WTC11 (cell line): ENCODE measurements at regions not wholly inside any gene's neighbourhood (a gene's known extent, or its start where the extent isn't known, plus 50 kb on each side); places are given as distances from the start of the nearest gene placed in this dataset.

ENCODE experiments used
- ATAC-seq: fragments of 200-7000 bp; cut with Tn5 transposase; 2 replicates; pipeline ENCODE4 v1.10.0; 2021; ENCODE audit warnings: mild to moderate bottlenecking, moderate library complexity
- CTCF ChIA-PET: fragments of 300-600 bp; sonication (Branson Sonifier 250); formaldehyde crosslinking; loops from one replicate; lab custom pipeline; 2021; ENCODE audit warnings: antibody characterized with exemption; lab: Charles Lee
- POLR2A ChIA-PET: fragments of 350-600 bp; sonication (Branson Sonifier 250); formaldehyde crosslinking; loops from one replicate; lab custom pipeline; 2021; ENCODE audit warnings: antibody characterized with exemption; lab: Charles Lee
- DNase-seq: peaks from one replicate; pipeline ENCODE4 v3.0.0; 2021; ENCODE audit warnings: low spot score
- H3K27ac Mint-ChIP-seq: 2 replicates; pipeline ENCODE4 v1.8.0; 2021; ENCODE audit warnings: mixed read lengths
- H3K27me3 Mint-ChIP-seq: 2 replicates; pipeline ENCODE4 v1.8.0; 2021; ENCODE audit warnings: low read depth, mild to moderate bottlenecking, moderate library complexity, mixed read lengths
- H3K36me3 Mint-ChIP-seq: 2 replicates; pipeline ENCODE4 v1.8.0; 2021; ENCODE audit warnings: mixed read lengths
- H3K4me1 Mint-ChIP-seq: 2 replicates; pipeline ENCODE4 v1.8.0; 2022; ENCODE audit warnings: mixed read lengths
- H3K4me3 Mint-ChIP-seq: 2 replicates; pipeline ENCODE4 v1.8.0; 2021; ENCODE audit warnings: mild to moderate bottlenecking, moderate library complexity, mixed read lengths
- H3K9me3 Mint-ChIP-seq: 2 replicates; pipeline ENCODE4 v1.8.0; 2021; ENCODE audit warnings: mixed read lengths
- EMX1 ChIP-seq: fragments of 250-450 bp; sonication (Bioruptor Pico); IDR thresholded peaks from 2 replicates; pipeline ENCODE4 v1.8.0; 2021; ENCODE audit warnings: mild to moderate bottlenecking
- GRHL2 ChIP-seq: fragments of 250-450 bp; sonication (Bioruptor Pico); IDR thresholded peaks from 2 replicates; pipeline ENCODE4 v1.8.0; 2022; ENCODE audit warnings: mild to moderate bottlenecking, moderate library complexity; ENCODE audit not compliant: insufficient replicate concordance, severe bottlenecking
- JAZF1 ChIP-seq: fragments of 250-450 bp; sonication (Bioruptor Pico); IDR thresholded peaks from 2 replicates; pipeline ENCODE4 v1.9.0; 2021; ENCODE audit warnings: moderate library complexity, mild to moderate bottlenecking, inconsistent platforms
- JUN ChIP-seq: sonication (generic); formaldehyde crosslinking; IDR thresholded peaks from 2 replicates; pipeline ENCODE4 v1.8.0; 2023; ENCODE audit warnings: mild to moderate bottlenecking, missing genetic modification reagents
- MXD4 ChIP-seq: fragments of 250-450 bp; sonication (Bioruptor Pico); IDR thresholded peaks from 2 replicates; pipeline ENCODE4 v1.8.0; 2021; ENCODE audit warnings: mild to moderate bottlenecking, moderate library complexity, borderline replicate concordance
- NFYB ChIP-seq: sonication (generic); formaldehyde crosslinking; conservative IDR thresholded peaks from 2 replicates; pipeline ENCODE4 v1.8.0; 2022; ENCODE audit warnings: low read depth, missing genetic modification reagents
- NR1H2 ChIP-seq: sonication (generic); formaldehyde crosslinking; IDR thresholded peaks from 2 replicates; pipeline ENCODE4 v1.9.0; 2021; ENCODE audit warnings: mild to moderate bottlenecking, moderate library complexity, missing genetic modification reagents
- TCF7 ChIP-seq: sonication (generic); formaldehyde crosslinking; IDR thresholded peaks from 2 replicates; pipeline ENCODE4 v1.8.0; 2022; ENCODE audit warnings: mild to moderate bottlenecking, low read depth, missing genetic modification reagents, moderate library complexity
- TEAD1 ChIP-seq: sonication (generic); formaldehyde crosslinking; IDR thresholded peaks from 2 replicates; pipeline ENCODE4 v1.8.0; 2022; ENCODE audit warnings: mild to moderate bottlenecking, missing genetic modification reagents
- ZNF232 ChIP-seq: sonication (generic); formaldehyde crosslinking; IDR thresholded peaks from 2 replicates; pipeline ENCODE4 v1.8.0; 2022; ENCODE audit warnings: mild to moderate bottlenecking, missing genetic modification reagents
- TF ChIP-seq, protein P1 (sequence below): fragments of 250-450 bp; sonication (Bioruptor Pico); IDR thresholded peaks from 2 replicates; pipeline ENCODE4 v1.8.0; 2021; ENCODE audit warnings: mild to moderate bottlenecking
- TF ChIP-seq, protein P2 (sequence below): fragments of 250-450 bp; sonication (Bioruptor Pico); IDR thresholded peaks from 2 replicates; pipeline ENCODE4 v2.1.2; 2022; ENCODE audit warnings: mild to moderate bottlenecking, moderate library complexity
- TF ChIP-seq, protein P3 (sequence below): sonication (generic); formaldehyde crosslinking; conservative IDR thresholded peaks from 2 replicates; pipeline ENCODE4 v1.8.1; 2022; ENCODE audit warnings: mild to moderate bottlenecking, missing genetic modification reagents
- TF ChIP-seq, protein P4 (sequence below): sonication (generic); formaldehyde crosslinking; IDR thresholded peaks from 2 replicates; pipeline ENCODE4 v1.8.1; 2022; ENCODE audit warnings: missing genetic modification reagents, borderline replicate concordance
- TF ChIP-seq, protein P5 (sequence below): sonication (generic); formaldehyde crosslinking; IDR thresholded peaks from 2 replicates; pipeline ENCODE4 v1.8.0; 2022; ENCODE audit warnings: mild to moderate bottlenecking, missing genetic modification reagents
- TF ChIP-seq, protein P6 (sequence below): sonication (generic); formaldehyde crosslinking; IDR thresholded peaks from 2 replicates; pipeline ENCODE4 v1.8.1; 2022; ENCODE audit warnings: low read depth, missing genetic modification reagents, borderline replicate concordance
- TF ChIP-seq, protein P7 (sequence below): fragments of 200-600 bp; IDR thresholded peaks from 2 replicates; pipeline ENCODE4 v1.8.0; 2022; ENCODE audit warnings: antibody characterized with exemption

DNA sequence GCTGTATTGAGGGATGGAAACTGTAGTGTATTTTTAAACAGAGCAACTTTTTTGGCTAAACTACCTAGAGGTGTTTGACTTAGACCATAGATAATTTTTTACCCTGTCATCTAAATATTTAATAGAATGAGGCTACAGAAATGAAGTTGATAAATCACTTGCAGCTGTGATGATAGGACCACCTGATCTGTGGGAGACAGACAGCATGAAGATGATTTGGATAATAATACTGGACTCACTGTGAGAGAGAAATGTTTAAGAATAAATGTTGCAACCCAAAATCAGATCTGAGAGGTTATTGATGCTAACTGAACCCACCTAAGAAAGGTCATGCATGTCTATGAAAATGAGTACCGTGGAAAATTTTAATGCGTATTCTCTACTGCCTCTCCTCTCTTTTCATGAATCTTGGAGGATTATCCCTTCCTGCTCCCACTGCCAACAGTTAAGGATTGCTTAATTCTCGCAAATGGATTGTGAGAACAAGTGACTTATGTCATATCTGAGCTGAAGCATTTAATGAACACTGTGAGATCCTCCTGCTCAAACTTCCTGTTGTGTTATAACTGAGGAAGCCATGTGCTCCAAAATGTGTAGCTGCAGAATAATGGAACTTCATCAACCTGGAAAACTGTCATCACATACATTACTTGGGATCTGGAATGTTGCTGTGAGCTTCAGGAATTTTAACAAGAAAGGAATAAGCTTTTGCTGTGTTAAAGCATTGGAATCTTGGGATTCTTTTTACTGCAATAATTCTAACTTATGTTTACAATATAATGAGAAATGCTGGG is 617.9 kb upstream of the CDH18 start:
- CTCF ChIA-PET: no interaction called here
- no peak for ATAC-seq
- Mint-ChIP-seq H3K4me3 (no peak overlapping the region), H3K27ac (no peak overlapping the region), H3K9me3 (peaks cover 7% of the 10 kb centered on the region), H3K27me3 (peaks cover 13% of the 10 kb centered on the region)
- TF ChIP-seq JUN (CRISPR knock-in tag): no peak
- no peak for TF ChIP-seq MXD4 (CRISPR knock-in tag)
- TF ChIP-seq, protein P1, sequence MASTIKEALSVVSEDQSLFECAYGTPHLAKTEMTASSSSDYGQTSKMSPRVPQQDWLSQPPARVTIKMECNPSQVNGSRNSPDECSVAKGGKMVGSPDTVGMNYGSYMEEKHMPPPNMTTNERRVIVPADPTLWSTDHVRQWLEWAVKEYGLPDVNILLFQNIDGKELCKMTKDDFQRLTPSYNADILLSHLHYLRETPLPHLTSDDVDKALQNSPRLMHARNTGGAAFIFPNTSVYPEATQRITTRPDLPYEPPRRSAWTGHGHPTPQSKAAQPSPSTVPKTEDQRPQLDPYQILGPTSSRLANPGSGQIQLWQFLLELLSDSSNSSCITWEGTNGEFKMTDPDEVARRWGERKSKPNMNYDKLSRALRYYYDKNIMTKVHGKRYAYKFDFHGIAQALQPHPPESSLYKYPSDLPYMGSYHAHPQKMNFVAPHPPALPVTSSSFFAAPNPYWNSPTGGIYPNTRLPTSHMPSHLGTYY: no peak
- TF ChIP-seq TEAD1: no peak
- TF ChIP-seq, protein P2, sequence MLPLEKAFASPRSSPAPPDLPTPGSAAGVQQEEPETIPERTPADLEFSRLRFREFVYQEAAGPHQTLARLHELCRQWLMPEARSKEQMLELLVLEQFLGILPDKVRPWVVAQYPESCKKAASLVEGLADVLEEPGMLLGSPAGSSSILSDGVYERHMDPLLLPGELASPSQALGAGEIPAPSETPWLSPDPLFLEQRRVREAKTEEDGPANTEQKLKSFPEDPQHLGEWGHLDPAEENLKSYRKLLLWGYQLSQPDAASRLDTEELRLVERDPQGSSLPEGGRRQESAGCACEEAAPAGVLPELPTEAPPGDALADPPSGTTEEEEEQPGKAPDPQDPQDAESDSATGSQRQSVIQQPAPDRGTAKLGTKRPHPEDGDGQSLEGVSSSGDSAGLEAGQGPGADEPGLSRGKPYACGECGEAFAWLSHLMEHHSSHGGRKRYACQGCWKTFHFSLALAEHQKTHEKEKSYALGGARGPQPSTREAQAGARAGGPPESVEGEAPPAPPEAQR (CRISPR knock-in tag): no peak
- TF ChIP-seq JAZF1 (CRISPR knock-in tag): no peak
- TF ChIP-seq NFYB (CRISPR knock-in tag): no peak
- TF ChIP-seq EMX1 (CRISPR knock-in tag): no peak
- TF ChIP-seq ZNF232 (CRISPR knock-in tag): no peak
- TF ChIP-seq TCF7 (CRISPR knock-in tag): no peak
- TF ChIP-seq, all 79 proteins: peak for 0
- POLR2A ChIA-PET: no interaction called here
- H3K36me3 Mint-ChIP-seq: no peaks in the 10 kb centered on the region
- no peak for DNase-seq
- peaks cover 27% of the 10 kb centered on the region for H3K4me1 Mint-ChIP-seq

DNA sequence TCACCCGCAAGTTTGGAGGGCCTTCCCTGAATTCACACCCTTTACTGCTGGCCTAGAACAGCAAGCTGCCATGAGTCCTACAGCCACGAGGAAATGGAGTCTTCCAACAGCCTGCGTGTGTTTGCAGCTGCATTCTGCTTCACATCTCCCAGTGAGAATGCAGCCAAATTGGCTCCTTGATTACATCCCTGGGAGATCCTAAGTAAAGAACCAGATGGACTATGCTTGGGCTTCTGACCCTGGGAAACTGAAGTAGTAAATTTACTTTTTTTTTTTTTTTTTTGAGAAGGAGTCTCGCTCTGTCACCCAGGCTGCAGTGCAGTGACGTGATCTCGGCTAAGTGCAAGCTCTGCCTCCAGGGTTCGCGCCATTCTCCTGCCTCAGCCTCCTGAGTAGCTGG is 617.0 kb upstream of the CDH18 start:
- Mint-ChIP-seq H3K4me1 (peaks cover 24% of the 10 kb centered on the region), H3K9me3 (peaks cover 7% of the 10 kb centered on the region), H3K36me3 (no peaks in the 10 kb centered on the region), H3K4me3 (no peak overlapping the region), H3K27me3 (peaks cover 13% of the 10 kb centered on the region), H3K27ac (no peak overlapping the region)
- ATAC-seq (no peak), DNase-seq (no peak)
- TF ChIP-seq GRHL2 (CRISPR knock-in tag) (no peak), NR1H2 (no peak)
- TF ChIP-seq, protein P3, sequence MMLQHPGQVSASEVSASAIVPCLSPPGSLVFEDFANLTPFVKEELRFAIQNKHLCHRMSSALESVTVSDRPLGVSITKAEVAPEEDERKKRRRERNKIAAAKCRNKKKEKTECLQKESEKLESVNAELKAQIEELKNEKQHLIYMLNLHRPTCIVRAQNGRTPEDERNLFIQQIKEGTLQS (CRISPR knock-in tag): no peak
- TF ChIP-seq, protein P4, sequence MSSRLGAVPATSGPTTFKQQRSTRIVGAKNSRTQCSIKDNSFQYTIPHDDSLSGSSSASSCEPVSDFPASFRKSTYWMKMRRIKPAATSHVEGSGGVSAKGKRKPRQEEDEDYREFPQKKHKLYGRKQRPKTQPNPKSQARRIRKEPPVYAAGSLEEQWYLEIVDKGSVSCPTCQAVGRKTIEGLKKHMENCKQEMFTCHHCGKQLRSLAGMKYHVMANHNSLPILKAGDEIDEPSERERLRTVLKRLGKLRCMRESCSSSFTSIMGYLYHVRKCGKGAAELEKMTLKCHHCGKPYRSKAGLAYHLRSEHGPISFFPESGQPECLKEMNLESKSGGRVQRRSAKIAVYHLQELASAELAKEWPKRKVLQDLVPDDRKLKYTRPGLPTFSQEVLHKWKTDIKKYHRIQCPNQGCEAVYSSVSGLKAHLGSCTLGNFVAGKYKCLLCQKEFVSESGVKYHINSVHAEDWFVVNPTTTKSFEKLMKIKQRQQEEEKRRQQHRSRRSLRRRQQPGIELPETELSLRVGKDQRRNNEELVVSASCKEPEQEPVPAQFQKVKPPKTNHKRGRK (CRISPR knock-in tag): no peak
- TF ChIP-seq, protein P5, sequence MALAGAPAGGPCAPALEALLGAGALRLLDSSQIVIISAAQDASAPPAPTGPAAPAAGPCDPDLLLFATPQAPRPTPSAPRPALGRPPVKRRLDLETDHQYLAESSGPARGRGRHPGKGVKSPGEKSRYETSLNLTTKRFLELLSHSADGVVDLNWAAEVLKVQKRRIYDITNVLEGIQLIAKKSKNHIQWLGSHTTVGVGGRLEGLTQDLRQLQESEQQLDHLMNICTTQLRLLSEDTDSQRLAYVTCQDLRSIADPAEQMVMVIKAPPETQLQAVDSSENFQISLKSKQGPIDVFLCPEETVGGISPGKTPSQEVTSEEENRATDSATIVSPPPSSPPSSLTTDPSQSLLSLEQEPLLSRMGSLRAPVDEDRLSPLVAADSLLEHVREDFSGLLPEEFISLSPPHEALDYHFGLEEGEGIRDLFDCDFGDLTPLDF: no peak
- TF ChIP-seq, protein P6, sequence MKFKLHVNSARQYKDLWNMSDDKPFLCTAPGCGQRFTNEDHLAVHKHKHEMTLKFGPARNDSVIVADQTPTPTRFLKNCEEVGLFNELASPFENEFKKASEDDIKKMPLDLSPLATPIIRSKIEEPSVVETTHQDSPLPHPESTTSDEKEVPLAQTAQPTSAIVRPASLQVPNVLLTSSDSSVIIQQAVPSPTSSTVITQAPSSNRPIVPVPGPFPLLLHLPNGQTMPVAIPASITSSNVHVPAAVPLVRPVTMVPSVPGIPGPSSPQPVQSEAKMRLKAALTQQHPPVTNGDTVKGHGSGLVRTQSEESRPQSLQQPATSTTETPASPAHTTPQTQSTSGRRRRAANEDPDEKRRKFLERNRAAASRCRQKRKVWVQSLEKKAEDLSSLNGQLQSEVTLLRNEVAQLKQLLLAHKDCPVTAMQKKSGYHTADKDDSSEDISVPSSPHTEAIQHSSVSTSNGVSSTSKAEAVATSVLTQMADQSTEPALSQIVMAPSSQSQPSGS: no peak
- TF ChIP-seq, protein P7, sequence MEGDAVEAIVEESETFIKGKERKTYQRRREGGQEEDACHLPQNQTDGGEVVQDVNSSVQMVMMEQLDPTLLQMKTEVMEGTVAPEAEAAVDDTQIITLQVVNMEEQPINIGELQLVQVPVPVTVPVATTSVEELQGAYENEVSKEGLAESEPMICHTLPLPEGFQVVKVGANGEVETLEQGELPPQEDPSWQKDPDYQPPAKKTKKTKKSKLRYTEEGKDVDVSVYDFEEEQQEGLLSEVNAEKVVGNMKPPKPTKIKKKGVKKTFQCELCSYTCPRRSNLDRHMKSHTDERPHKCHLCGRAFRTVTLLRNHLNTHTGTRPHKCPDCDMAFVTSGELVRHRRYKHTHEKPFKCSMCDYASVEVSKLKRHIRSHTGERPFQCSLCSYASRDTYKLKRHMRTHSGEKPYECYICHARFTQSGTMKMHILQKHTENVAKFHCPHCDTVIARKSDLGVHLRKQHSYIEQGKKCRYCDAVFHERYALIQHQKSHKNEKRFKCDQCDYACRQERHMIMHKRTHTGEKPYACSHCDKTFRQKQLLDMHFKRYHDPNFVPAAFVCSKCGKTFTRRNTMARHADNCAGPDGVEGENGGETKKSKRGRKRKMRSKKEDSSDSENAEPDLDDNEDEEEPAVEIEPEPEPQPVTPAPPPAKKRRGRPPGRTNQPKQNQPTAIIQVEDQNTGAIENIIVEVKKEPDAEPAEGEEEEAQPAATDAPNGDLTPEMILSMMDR: no peak
- ChIA-PET POLR2A (no interaction called here), CTCF (no interaction called here)
